NCI-H345 (cell line): ENCODE measurements at regions not wholly inside any gene's neighbourhood (a gene's known extent, or its start where the extent isn't known, plus 50 kb on each side); places are given as distances from the start of the nearest gene placed in this dataset.

Experiments used
- DNase-seq: peaks from one replicate; lab custom pipeline; 2025; lab: John Stamatoyannopoulos, UW

DNA sequence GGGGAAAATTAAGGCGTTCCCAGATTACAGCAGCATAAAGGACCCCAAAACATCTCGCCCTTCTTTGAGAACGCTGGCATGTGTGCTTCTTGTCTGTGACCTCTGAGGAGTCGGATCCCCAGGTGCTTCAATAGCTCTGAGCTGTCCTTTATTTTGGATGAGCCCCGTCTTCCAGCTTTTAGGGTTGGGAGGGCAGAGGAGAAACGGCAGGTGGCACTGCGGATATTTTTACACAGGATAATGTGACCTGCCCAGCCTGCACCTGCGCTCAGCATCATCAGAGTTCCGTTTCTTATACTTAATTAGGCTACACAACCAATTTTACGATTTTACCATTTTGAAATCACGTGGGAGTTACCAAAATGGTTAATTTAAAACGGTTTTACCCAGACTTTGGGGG lies 147.7 kb upstream of the RPS6KA2 start:
- peak; percentile 10 for DNase-seq

- no peak for DNase-seq
Observed at GRCh38 chr6:166774292-166774691, 147.2 kb upstream of the RPS6KA2 start.

DNA sequence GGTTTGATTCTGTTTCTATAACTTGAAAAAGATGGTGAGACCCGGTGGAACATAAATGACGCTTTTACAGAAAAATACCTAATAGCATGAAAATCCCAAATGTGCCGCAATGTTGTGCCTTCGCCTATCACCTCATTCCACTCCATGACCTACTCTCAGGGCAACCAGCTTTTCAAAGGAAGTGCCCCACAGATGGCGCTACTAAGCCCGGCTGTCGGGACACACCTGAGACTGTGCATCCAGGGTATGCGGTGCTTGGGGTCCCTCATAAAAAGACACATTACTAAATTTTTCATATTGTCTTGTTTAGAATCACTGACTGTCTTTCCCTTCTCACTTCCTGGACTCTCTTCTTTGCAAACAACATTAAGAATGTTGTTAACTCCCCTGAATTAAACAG lies 145.5 kb upstream of the RPS6KA2 start:
- no peak for DNase-seq

DNA sequence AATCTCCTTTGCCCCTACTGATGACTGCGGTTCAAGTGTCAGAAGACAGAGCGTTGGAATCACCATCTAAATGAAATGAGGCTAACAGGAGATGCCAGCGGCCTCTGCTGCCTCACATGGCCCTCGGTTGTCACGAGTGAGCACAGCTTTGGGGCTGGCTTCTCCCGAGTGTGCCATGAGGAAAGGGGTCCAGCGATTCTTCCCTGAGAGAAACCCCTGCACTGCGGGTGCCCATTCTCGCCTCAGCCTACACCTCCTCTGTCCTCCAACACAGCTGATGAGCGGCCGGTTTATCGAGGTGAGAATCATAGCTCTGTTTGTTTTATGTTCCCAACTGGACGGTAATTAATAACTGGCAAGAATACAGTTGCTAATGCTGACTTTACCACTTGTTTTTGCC lies 144.7 kb upstream of the RPS6KA2 start:
- no peak for DNase-seq

DNA sequence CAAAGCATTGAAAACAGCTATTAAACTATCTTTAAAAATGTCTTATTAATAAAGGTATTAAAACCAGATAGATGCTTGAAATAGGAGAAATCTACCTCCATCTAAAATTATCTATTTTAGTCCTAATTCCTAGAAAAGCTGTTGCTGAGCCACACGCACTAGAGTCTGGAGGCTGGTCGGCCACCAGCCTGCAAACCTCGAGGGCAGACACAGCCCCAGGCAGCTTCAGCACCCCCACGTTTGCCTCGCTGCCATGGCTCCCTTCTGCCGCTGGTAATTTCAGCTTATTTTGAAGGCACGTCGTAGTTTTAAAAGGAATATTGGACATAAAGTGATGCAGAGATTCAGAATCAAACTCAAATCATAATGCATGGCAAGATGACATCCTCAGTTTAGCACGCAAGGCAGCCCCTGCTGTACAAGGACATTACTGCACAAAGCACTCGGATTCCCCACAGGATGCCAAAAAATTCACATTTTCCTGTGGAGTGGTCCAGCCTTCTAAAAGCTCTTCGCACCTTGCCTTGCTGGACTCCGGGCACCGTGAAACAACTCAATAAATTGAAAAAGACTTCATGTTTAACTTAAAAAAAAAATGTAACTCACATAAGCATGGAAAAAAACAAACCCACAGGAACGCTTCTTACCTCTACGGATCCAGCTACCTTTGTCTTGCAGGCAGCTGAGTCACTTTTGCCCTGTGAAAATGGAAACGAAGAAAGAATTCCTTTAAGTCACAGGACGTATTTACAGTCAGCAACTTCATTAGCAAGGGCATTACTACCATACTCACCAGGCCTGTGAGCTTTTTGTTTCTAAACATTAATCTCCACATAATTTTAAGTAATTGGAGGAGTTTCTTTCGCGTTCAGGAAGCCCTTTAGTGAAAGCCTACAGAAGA lies 143.4 kb upstream of the RPS6KA2 start:
- DNase-seq, result no peak

DNA sequence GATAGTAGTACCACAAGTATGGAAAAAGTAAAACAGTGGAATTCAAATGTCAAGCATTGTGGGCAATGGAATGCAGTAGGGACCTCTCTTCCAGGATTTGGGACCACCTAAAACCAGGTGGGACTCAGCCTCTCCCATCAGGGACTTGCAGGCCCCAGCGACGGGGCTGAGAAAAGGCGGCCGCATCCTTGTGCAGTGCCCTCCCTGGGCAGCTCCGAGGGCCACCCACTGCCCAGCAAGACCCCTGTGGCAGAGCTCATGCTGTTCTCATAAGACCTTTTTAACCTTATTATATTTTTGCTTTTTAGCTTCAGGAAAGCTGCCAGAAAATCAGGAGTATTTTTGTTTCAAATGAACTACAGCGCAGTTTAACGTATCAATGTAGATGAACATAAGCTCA lies 142.6 kb upstream of the RPS6KA2 start:
- no peak for DNase-seq

GRCh38 chr6:166768761-166769160 lies 141.7 kb upstream of the RPS6KA2 start:
- DNase-seq, result no peak

GRCh38 chr6:166767230-166767629 lies 140.2 kb upstream of the RPS6KA2 start:
- DNase-seq, result no peak

DNA sequence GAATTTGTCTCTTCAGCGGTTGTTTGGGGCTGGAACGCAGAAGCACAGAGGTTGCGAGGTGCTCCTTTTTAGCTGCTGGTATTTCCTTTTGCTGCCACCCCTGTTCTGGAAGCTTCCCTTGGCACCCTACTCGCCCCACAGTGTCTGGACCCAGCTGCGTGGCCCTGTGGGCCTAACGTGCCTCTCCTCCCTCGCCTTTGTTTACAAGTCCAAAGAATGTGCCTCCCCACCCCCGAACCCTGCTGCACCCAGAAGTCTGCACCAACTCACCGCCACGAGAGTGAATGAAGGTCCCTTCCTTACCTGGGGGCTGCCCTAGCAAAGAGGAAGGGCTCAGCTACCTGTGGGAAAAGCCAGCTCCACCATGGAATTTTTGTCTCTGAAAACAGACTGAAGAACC lies 139.7 kb upstream of the RPS6KA2 start:
- DNase-seq, result no peak

DNA sequence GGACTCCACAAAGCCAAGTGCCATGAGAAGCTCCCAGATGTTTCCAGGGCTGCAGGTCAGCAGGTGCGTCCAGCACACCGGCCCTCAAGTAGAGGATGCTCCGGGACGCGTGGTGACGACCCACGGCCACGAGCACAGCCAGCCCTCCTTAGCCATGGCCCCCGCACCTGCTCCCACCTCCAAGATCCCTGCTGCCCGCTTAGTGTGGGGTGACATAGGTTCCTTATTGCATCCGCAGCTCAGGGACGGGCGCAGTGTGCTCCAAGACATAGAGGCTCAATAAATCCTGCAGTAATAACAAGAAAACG lies 138.1 kb upstream of the RPS6KA2 start:
- no peak for DNase-seq

DNA sequence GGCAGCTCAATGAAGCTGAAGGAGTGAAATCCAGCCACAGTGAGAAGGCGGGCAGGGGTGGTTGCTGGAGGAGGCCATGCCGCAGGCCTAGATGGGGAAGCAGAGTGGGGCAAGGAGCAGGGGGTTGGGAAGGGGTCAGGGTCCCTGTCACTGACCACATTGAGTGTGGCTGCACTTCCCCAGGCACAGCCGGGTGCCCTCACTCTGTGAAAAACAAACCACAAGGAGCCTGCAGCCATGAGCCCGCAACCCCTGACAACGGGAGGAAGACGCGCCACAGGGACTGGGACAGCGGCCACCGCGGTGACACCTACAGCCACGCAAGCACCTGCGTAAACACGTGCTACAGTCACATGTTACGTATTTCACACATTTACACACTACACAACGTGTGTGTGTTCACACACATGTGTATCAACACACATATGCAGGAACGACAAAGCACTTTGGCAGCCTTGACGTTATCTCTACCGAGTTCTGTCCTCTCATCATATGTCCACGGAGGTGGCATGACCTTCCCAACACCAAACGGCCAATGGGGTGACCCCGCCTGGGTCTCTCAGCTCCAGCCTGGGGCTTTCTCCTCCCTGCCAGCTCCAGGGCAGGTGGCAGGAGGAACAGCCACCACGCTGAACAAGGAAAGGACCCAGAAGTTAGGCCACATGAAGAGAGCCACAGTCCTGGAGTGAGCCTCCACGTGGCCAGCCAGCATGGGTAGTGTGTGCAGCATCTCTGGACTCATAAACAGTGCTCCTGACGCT lies 137.6 kb upstream of the RPS6KA2 start:
- no peak for DNase-seq

DNA sequence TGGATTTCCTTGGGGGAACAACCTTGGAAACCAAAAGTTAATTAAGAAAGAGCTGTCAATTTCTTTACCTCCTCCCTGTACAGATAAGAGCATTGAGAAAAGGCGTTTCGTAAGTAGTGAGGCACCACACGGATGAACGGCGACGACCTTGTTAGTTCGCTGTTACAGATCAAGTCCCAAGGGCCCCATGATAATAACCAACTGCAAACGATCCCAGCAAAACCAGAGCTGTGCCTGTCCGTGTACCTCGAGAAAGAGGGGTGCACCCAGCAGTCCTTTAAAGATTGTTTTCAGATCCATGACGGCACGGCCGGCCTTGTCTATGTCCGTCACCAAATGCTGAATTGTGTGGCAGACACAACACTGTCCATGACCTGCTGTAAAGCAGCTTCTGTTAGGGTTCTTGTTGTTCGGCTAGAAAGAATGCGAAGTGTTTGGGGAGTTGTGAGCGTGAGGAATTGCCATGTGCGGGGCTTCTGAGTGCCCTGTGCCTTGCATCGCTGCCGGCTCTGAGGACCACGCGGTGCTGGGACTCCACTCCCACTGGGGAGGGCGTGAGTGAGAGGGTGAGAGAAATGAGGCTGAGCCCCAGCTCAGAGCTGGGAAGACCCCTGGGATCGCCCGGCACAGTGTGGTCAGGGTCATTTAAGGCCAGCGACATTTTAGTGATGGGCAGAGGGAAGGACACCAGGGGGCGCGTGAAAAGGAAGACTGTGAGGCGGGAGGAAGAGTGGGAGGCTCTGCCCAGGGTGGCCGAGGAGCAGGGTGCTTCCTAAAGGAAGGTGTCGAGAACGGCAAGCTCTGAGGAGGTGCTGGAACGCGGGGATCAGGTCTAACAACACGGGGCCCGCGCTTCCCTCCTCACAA lies 136.8 kb upstream of the RPS6KA2 start:
- no peak for DNase-seq

DNA sequence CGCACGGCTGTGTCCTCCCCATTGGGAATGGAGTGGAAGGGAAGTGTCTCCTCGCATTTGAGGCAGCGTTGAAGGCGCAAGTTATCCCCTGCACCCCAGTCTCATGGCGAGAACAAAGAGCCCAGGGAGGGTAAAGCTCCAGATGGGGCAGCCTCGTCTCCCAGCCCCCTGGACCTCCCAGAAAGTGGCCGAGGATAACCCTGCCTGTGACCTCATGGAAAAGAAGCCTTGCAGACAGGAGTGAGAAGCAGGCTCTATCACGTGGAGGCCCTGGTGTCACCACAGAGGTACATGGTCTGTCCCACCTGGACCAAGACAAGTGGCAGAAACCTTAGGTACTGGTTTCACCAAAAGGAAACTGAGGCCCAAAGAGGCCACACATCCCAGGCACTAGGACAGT lies 134.8 kb upstream of the RPS6KA2 start:
- DNase-seq, result no peak

DNA sequence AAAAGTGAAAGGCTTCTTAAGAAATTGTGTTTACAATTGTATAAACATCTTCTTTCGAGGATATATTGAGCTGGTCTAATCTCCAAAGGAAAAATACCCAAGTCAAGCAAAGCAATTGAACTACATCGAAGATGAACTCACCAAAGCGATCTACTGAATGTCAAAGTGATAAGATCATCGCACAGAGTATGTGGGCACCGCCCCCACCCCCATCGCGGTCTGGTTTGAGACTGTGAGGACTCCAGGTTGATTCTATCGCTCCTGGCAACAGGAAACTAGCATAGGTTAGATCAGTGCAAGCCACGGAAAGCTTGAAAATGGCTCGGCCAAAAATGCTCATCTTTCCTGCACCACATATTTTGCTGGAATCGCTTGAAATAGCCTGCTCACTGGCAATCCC lies 133.2 kb upstream of the RPS6KA2 start:
- no peak for DNase-seq

DNA sequence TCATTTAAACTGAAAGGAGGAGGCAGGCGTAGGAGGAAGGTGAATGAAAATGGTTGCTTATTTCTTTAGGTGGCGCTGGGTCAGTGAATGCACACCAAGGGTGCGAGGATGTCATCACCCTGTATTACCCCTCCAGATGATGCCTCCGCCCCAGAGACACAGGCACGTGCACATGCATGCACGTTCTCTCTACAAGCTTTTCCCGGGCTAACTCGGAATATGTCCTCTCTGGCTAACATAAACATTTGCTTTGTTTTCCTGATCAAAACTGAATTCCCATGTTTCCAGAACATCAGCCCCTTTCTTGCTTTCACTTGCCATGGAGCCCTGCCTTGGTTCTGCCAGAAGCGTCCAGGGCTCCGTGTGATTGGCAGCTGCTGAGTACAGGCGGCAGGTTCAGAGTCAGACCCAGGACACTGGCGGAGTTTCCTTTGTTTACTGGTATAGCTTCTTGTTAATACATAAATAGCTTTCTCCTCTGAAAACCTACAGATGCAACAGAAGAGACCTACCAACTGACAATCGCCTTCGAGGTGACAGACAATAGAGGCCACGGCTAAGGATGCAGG lies 131.2 kb upstream of the RPS6KA2 start:
- no peak for DNase-seq

DNA sequence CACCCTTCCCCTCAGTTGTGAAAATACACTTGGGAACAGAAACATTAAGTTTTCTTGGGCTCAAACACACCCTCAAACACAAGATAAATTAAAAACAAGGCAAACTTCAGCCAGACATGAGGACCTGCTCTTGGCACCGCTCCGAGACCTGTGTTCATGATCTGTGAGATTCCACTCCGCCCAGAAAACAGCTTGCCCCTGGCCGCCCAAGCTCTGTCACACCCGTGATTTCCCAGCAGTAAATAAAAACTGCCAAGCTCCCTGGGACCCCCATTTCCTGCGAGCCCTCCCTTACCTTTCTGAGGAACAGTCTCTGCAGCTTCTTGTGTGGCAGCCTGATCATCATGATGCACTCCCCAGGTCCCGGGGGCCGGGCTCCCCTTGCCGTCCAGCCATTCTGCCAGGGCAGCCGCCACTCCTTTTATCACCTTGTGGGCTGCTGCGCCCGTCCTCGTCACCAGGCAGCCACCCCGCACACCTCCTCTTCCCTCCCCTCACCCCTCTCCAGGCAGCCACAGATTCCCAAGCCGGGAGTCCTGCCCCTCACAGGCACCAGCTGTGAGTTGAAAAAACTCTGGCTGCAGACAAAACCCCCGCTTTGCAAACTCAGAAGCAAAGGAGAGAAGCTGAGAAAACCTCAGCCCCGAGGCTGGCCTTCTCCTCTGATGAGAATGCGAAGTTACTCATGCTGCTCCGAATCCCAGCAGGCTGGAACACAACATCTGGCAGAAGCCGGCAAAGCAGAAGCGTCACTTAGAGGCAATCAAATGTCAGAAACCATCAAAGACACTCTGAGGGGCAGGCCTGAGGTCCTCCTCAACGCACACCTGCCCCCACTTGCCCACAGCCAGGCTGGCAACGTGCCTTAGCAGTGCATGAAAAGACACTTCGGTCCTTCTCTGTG lies 130.4 kb upstream of the RPS6KA2 start:
- DNase-seq, result peak; percentile 44

DNA sequence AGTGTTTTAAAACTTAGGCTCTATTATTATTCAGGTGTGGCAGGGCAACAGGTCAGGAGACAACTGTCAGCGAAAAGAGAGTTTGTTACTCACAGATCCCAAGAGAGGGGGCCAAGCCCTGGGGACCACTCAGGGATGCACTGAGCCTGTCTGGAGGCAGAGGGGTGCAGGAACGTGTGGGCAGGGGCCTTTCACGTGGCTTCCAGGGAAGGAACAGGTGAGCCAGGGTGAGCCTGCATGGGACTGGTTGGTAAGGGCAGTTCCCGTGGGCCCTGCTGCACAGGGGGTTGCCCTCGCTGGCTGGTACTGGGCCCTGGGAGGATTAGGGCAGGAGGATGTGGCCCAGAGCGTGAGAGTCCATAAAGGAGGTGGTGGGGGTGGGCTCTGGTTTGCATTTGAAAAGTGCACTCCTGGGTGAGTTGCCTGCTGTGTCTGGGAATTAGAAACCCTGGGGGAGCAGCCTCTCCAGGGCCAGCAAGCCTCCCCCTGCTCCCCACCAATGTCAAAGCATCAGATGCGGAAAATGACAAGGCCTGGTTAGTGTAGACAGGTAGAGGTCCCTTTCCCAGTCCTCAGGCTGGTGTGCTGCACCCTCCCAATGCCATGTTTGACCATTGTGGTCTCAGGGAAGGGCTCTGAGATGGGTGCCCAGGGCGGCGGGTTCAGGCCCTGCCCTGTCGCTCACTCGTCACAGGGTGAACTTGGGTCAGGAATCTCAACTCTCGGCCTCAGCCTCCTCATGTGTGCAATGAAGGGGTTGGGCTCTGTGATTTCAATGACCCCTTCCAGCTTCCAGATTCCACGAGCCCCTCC lies 127.4 kb upstream of the RPS6KA2 start:
- no peak for DNase-seq

DNA sequence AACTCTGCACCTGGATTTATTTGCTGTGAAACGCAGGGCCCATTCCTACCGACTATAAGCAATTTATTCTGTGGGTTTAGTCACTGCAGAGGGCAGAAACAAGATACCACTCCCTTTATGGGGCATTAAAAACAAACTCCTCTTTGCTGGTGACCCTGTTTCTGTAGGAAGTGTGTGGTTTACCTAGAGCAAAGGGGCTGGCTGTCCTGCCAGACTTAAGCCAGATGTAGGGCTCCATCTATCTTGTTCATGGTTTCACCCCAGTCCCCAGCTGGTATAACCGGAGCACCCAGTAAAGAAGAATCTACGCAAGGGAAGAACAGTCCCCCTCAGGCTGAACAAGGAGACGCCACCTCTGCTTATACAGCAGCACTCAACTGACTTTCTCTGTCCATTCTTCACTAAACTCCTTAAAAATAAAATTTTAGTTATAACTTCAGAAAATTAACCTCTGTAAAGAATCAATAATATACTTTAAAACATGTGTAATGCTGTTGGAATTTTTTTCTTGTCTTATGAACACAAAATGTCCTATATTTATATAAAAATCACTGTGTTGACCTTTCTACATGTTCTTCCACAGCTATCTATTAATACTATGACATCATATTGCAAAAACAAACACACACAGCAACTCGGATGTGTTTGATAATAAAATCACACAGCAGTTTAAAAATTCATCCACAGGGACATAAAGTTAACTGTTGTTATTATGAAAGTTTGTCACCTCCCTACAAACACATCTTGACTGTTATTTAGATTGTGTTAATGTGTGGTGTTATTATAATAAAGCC lies 126.1 kb upstream of the RPS6KA2 start:
- no peak for DNase-seq

- no peak for DNase-seq
Observed at GRCh38 chr6:166752097-166752496, 125.0 kb upstream of the RPS6KA2 start.
